ACC112 (cell line): ENCODE measurements at regions not wholly inside any gene's neighbourhood (a gene's known extent, or its start where the extent isn't known, plus 50 kb on each side); places are given as distances from the start of the nearest gene placed in this dataset.

ENCODE experiments used
- H2AFZ ChIP-seq: fragments of 200-600 bp; sonication (generic); one replicate; pipeline ENCODE4 v1.6.0; 2017; ENCODE audit warnings: antibody characterized with exemption, low read length; ENCODE audit not compliant: unreplicated experiment
- H3K27ac ChIP-seq: fragments of 200-600 bp; sonication (generic); 2 replicates; pipeline ENCODE4 v1.5.1; 2014; ENCODE audit warnings: low read depth, mild to moderate bottlenecking, antibody characterized with exemption, low read length, moderate library complexity
- H3K27me3 ChIP-seq: fragments of 200-600 bp; sonication (generic); 2 replicates; pipeline ENCODE4 v1.6.1; 2014; ENCODE audit warnings: mild to moderate bottlenecking, antibody characterized with exemption, low read length, moderate library complexity, mixed read lengths; ENCODE audit not compliant: insufficient read depth
- H3K36me3 ChIP-seq: fragments of 200-600 bp; sonication (generic); 2 replicates; pipeline ENCODE4 v1.6.1; 2016; ENCODE audit warnings: mild to moderate bottlenecking, antibody characterized with exemption, low read length, moderate library complexity, mixed read lengths; ENCODE audit not compliant: insufficient read depth
- H3K4me1 ChIP-seq: fragments of 200-600 bp; sonication (generic); one replicate; pipeline ENCODE4 v1.6.1; 2016; ENCODE audit warnings: low read length, mixed read lengths; ENCODE audit not compliant: insufficient read depth, unreplicated experiment, control insufficient read depth
- H3K4me3 ChIP-seq: fragments of 200-600 bp; sonication (generic); 2 replicates; pipeline ENCODE4 v1.5.1; 2014; ENCODE audit warnings: mild to moderate bottlenecking, low read depth, low read length
- H3K79me2 ChIP-seq: fragments of 200-600 bp; sonication (generic); one replicate; pipeline ENCODE4 v1.6.0; 2016; ENCODE audit warnings: low read length; ENCODE audit not compliant: control insufficient read depth, unreplicated experiment, insufficient read depth

GRCh38 chr12:115405471-115405860 is 721.5 kb upstream of the TBX3 start:
- H3K27me3 ChIP-seq = peaks cover 3% of the 10 kb centered on the region; the same call in 1 of the 2 replicates
- no peak overlapping the region for H2AFZ ChIP-seq
- H3K4me3 ChIP-seq = no peak overlapping the region
- peaks cover 9% of the 10 kb centered on the region for H3K4me1 ChIP-seq
- no peaks in the 10 kb centered on the region for H3K79me2 ChIP-seq
- no peaks in the 10 kb centered on the region for H3K36me3 ChIP-seq
- no peak overlapping the region for H3K27ac ChIP-seq

DNA sequence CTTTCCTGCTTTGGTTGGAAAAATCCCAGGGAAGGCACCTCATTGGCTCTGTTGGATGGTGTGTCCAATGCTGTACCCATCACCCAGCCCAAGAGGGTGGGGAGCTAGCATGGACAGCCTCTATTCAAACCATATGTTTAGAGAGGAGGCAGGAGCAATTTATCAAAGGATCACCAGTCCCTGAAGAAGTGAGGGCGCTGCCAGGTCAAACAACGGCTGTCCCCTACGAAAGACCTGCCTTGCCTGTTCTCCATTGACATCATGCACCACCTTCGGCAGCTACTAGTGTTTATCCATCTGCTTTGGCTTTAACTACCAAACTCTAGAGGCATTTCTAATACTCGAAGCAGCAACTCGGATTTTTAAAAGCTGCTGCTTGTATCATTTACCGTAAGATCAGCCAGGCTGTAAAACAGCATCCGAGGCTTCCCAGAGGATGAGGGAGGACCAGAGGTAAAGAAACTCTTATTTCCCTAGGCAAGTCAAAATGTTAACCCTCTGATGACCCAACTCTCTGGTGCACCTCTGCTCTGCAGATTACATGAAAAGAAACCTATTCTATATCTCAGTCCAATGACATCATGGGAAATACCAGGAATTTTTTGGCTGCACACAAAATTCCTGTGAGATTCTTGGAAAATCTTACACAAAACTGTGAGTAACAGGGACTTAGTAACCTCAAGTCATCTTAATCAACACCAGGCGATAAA is 720.9 kb upstream of the TBX3 start:
- Histone ChIP-seq H3K27ac (no peak overlapping the region), H3K4me1 (peaks cover 9% of the 10 kb centered on the region), H3K36me3 (no peaks in the 10 kb centered on the region), H3K27me3 (peaks cover 3% of the 10 kb centered on the region; the same call in 1 of the 2 replicates), H2AFZ (no peak overlapping the region), H3K79me2 (no peaks in the 10 kb centered on the region), H3K4me3 (no peak overlapping the region)

GRCh38 chr12:115403689-115404088 is 719.7 kb upstream of the TBX3 start:
- Histone ChIP-seq H3K79me2 (no peaks in the 10 kb centered on the region), H3K36me3 (no peaks in the 10 kb centered on the region), H3K4me1 (peaks cover 9% of the 10 kb centered on the region), H3K27me3 (peaks cover 3% of the 10 kb centered on the region; the same call in 1 of the 2 replicates), H2AFZ (no peak overlapping the region), H3K27ac (no peak overlapping the region), H3K4me3 (no peak overlapping the region)

DNA sequence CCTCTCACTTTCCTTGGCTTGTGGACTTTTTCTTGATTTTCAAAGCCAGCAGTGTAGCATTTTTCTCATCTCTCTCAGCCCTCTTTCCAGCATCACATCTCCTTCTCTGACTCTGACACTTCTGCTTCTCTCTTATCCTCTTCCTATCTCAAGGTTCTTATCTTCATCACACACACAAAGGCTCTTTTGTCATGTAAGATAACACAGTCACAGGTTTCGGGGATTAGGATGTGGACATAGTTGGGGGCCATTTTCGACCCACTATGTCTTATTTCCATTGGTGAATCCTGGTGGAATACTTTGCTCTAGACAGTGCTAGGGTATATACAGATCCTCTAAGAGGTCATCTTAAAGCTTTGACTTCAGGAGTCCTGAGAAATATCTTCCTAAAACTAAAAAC is 719.3 kb upstream of the TBX3 start:
- no peak overlapping the region for H3K27ac ChIP-seq
- no peak overlapping the region for H2AFZ ChIP-seq

GRCh38 chr12:115402443-115403180 is 718.6 kb upstream of the TBX3 start:
- Histone ChIP-seq H2AFZ (no peak overlapping the region), H3K4me3 (no peak overlapping the region), H3K79me2 (no peaks in the 10 kb centered on the region), H3K27ac (no peak overlapping the region), H3K27me3 (peaks cover 3% of the 10 kb centered on the region; the same call in 1 of the 2 replicates), H3K4me1 (peaks cover 9% of the 10 kb centered on the region), H3K36me3 (no peaks in the 10 kb centered on the region)

More for the DNA sequence above, 719.3 kb upstream of the TBX3 start:
- Histone ChIP-seq H3K4me3 (no peak overlapping the region), H3K36me3 (no peaks in the 10 kb centered on the region), H3K4me1 (peaks cover 9% of the 10 kb centered on the region), H3K27me3 (peaks cover 3% of the 10 kb centered on the region; the same call in 1 of the 2 replicates), H3K79me2 (no peaks in the 10 kb centered on the region)

- Histone ChIP-seq H3K79me2 (no peaks in the 10 kb centered on the region), H3K4me3 (no peak overlapping the region), H3K36me3 (no peaks in the 10 kb centered on the region), H3K27ac (no peak overlapping the region), H3K27me3 (peaks cover 3% of the 10 kb centered on the region; the same call in 1 of the 2 replicates), H2AFZ (no peak overlapping the region), H3K4me1 (peaks cover 9% of the 10 kb centered on the region)
Observed at GRCh38 chr12:115401761-115402160, 717.8 kb upstream of the TBX3 start.

DNA sequence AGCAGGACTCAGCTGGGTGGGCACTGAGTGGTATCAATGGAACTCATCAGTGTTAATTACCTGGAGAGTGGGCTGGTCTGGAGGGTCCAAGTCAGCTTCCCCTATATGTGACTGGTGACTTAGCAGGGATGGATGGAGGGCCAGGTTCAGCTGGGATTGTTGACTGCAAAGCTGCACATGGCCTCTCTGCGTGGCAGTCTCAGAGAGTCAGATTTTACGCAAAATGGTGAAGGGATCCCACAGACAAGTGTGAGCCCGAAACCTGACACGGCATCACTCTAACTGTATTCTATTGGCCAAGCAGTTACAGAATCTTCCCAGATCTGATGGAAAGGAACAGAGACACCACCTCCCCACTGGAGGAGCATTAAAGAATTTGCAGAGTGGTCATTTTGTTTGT is 716.0 kb upstream of the TBX3 start:
- Histone ChIP-seq H3K27ac (no peak overlapping the region), H3K4me3 (no peak overlapping the region), H3K4me1 (peaks cover 4% of the 10 kb centered on the region), H3K36me3 (no peaks in the 10 kb centered on the region), H3K79me2 (no peaks in the 10 kb centered on the region), H3K27me3 (peaks cover 3% of the 10 kb centered on the region; the same call in 1 of the 2 replicates), H2AFZ (no peak overlapping the region)

DNA sequence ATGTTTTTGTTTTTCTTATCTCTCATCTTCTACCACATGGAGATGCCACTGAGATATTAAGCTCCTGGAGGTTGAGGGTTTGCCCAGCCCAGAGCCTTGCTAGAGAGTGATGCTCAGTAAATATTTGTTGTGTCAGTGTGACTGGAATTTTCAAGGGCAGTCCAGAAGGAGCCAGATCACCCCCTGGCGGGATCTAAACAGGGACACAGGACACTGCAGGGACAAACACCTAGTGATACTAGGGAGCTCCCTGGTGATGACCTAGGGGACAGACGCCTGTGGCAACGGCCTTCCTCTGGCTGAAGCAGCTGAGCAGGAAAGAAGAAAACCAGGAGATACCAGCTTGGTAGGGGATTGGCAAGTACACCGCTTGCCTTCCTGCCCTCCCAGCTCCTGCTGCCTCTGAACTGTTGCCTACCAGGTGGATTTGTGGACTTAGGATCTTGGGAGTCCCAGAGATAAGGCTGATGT is 714.4 kb upstream of the TBX3 start:
- Histone ChIP-seq H2AFZ (no peak overlapping the region), H3K79me2 (no peaks in the 10 kb centered on the region), H3K4me3 (no peak overlapping the region), H3K27me3 (peaks cover 6% of the 10 kb centered on the region; the same call in 1 of the 2 replicates), H3K4me1 (no peaks in the 10 kb centered on the region), H3K36me3 (no peaks in the 10 kb centered on the region), H3K27ac (no peak overlapping the region)

GRCh38 chr12:115396567-115396966 is 712.6 kb upstream of the TBX3 start:
- Histone ChIP-seq H3K27ac (no peak overlapping the region), H3K4me1 (no peaks in the 10 kb centered on the region), H3K36me3 (no peaks in the 10 kb centered on the region), H3K79me2 (no peaks in the 10 kb centered on the region), H3K27me3 (peaks cover 9% of the 10 kb centered on the region; the same call in 1 of the 2 replicates), H3K4me3 (no peak overlapping the region), H2AFZ (no peak overlapping the region)

GRCh38 chr12:115394496-115395220 is 710.7 kb upstream of the TBX3 start:
- no peak overlapping the region for H3K27ac ChIP-seq
- H3K4me3 ChIP-seq = no peak overlapping the region
- H2AFZ ChIP-seq = no peak overlapping the region
- no peaks in the 10 kb centered on the region for H3K36me3 ChIP-seq
- H3K79me2 ChIP-seq = no peaks in the 10 kb centered on the region
- H3K27me3 ChIP-seq = peaks cover 9% of the 10 kb centered on the region; the same call in 1 of the 2 replicates
- H3K4me1 ChIP-seq = no peaks in the 10 kb centered on the region
